Breast epithelium (tissue), 4 donors: ENCODE measurements at regions not wholly inside any gene's neighbourhood (a gene's known extent, or its start where the extent isn't known, plus 50 kb on each side); places are given as distances from the start of the nearest gene placed in this dataset.
"Not testable (repeated sequence)": the region's sequence is repeated elsewhere in the genome, so short reads cannot be mapped to it uniquely, and the experiment has no call there.

Source experiments
- DNase-seq, 2 donors: peaks; one replicate each; pipeline ENCODE4 v3.0.0-alpha.2; 2019; ENCODE audit warnings: low spot score in 2 of 2
- H3K27ac ChIP-seq, 2 donors: fragments of 200-600 bp; sonication (generic) in 1 of 2; one replicate each; pipeline ENCODE4 v1.5.1; 2016 to 2019; ENCODE audit warnings: mild to moderate bottlenecking in 1 of 2
- H3K27me3 ChIP-seq, 2 donors: fragments of 200-600 bp; sonication (generic) in 1 of 2; one replicate each; pipeline versions ENCODE4 v1.5.1 to v1.6.0; 2017 to 2019; ENCODE audit warnings: control low read depth in 1 of 2, mild to moderate bottlenecking in 1 of 2
- H3K36me3 ChIP-seq: fragments of 200-600 bp; one replicate; pipeline ENCODE4 v1.5.1; 2019
- H3K4me1 ChIP-seq, 2 donors: fragments of 200-600 bp; sonication (generic); one replicate each; pipeline ENCODE4 v1.5.1; 2016 to 2019; ENCODE audit warnings: control low read depth in 1 of 2
- H3K4me3 ChIP-seq, 3 donors: fragments of 200-600 bp; sonication (generic); 1 replicate in 2 of 3; 2 replicates in 1 of 3; pipeline ENCODE4 v1.5.1; 2016 to 2019; ENCODE audit warnings: mild to moderate bottlenecking in 3 of 3, moderate library complexity in 2 of 3
- H3K9me3 ChIP-seq, 2 donors: fragments of 200-600 bp; sonication (generic) in 1 of 2; one replicate each; pipeline ENCODE4 v1.5.1; 2016 to 2019; ENCODE audit warnings: control low read depth in 1 of 2
- POLR2A ChIP-seq: fragments of 450-650 bp; IDR thresholded peaks from one replicate; pipeline ENCODE4 v1.6.1; 2016; ENCODE audit warnings: antibody characterized with exemption, mild to moderate bottlenecking, moderate library complexity
- POLR2AphosphoS5 ChIP-seq, 3 donors: sonication (generic); formaldehyde crosslinking; IDR thresholded peaks; one replicate each; pipeline ENCODE4 v1.6.1; 2017; ENCODE audit warnings: antibody characterized with exemption in 3 of 3
- intact Hi-C: fragments of 100-400 bp; cut with DNase I; formaldehyde crosslinking; loops from one replicate; pipeline ENCODE4 v1.15.1; 2023; ENCODE audit warnings: low total_unique reads
- TF ChIP-seq, protein P1 (sequence below), 3 donors: fragments of 450-650 bp; IDR thresholded peaks; one replicate each; pipeline ENCODE4 v1.5.1; 2016 to 2017; ENCODE audit warnings: antibody characterized with exemption in 3 of 3, mild to moderate bottlenecking in 3 of 3, moderate library complexity in 3 of 3

DNA sequence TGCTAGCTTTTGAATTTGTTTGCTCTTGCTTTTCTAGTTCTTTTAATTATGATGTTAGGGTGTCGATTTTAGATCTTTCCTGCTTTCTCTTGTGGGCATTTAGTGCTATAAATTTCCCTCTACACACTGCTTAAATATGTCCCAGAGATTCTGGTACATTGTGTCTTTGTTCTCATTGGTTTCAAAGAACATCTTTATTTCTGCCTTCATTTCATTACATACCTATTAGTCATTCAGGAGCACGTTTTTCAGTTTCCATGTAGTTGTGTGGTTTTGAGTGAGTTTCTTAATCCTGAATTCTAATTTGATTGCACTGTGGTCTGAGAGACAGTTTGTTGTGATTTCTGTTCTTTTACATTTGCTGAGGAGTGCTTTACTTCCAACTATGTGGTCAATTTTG, 51.2 kb upstream of the MB21D2 start:
- H3K27ac ChIP-seq, H3K36me3 ChIP-seq, H3K9me3 ChIP-seq, DNase-seq, intact Hi-C loops, H3K4me3 ChIP-seq, H3K27me3 ChIP-seq, H3K4me1 ChIP-seq: not testable (repeated sequence)

DNA sequence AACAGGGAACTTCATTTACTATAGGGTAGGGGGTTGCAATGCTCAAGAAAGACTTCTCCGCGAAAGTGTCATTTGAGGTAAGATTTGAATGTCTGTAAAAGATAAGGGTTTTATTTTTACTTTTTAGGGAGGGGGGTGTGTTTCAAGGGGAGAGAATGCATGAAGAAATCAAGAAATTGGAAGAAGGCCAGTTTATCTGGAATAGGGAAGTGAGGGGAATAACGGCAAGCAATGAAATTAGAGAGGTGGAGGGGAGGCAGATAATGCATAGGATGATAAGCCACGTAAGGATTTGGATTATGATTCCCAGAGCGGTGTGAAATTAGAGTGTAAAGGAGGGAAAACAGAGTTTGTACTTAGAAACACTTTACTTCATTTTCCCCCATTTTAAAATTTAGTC, 63.0 kb upstream of the MB21D2 start:
- no peak overlapping the region for H3K27ac ChIP-seq
- intact Hi-C loops = no loop called here
- no peaks in the 10 kb centered on the region for H3K27me3 ChIP-seq
- DNase-seq = no peak
- no peaks in the 10 kb centered on the region for H3K4me1 ChIP-seq
- peaks cover 0 to 19% of the 10 kb centered on the region in 2 donors for H3K9me3 ChIP-seq
- no peaks in the 10 kb centered on the region for H3K36me3 ChIP-seq
- TF ChIP-seq, protein P1, sequence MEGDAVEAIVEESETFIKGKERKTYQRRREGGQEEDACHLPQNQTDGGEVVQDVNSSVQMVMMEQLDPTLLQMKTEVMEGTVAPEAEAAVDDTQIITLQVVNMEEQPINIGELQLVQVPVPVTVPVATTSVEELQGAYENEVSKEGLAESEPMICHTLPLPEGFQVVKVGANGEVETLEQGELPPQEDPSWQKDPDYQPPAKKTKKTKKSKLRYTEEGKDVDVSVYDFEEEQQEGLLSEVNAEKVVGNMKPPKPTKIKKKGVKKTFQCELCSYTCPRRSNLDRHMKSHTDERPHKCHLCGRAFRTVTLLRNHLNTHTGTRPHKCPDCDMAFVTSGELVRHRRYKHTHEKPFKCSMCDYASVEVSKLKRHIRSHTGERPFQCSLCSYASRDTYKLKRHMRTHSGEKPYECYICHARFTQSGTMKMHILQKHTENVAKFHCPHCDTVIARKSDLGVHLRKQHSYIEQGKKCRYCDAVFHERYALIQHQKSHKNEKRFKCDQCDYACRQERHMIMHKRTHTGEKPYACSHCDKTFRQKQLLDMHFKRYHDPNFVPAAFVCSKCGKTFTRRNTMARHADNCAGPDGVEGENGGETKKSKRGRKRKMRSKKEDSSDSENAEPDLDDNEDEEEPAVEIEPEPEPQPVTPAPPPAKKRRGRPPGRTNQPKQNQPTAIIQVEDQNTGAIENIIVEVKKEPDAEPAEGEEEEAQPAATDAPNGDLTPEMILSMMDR (IDR thresholded peaks at IDR 0.05) = no peak
- TF ChIP-seq POLR2A (no peak), POLR2AphosphoS5 (IDR thresholded peaks at IDR 0.05) (no peak)
- H3K4me3 ChIP-seq = no peak overlapping the region

DNA sequence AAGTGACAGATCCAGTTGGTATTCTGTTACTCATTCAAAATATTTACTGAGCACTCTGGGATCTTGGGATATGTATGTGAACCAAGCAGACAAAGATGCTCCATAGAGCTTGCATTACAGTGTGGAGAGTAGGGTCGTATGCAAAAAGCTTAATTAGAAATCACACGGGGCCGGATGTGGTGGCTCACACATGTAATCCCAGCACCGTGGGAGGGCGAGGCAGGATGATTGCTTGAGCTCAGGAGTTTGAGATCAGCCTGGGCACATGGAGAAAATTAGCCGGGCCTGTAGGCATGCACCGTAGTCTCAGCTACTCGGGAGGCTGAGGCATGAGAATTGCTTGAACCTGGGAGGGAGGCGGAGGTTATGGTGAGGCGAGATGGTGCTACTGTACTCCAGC, 68.7 kb upstream of the MB21D2 start:
- Histone ChIP-seq H3K36me3 (no peaks in the 10 kb centered on the region), H3K4me3 (no peak overlapping the region), H3K4me1 (no peaks in the 10 kb centered on the region), H3K27ac (no peak overlapping the region), H3K9me3 (no peaks in the 10 kb centered on the region), H3K27me3 (no peaks in the 10 kb centered on the region)
- intact Hi-C loops = no loop called here
- TF ChIP-seq POLR2A = no peak
- TF ChIP-seq, protein P1 (IDR thresholded peaks at IDR 0.05) = no peak
- no peak for TF ChIP-seq POLR2AphosphoS5 (IDR thresholded peaks at IDR 0.05)
- no peak for DNase-seq

DNA sequence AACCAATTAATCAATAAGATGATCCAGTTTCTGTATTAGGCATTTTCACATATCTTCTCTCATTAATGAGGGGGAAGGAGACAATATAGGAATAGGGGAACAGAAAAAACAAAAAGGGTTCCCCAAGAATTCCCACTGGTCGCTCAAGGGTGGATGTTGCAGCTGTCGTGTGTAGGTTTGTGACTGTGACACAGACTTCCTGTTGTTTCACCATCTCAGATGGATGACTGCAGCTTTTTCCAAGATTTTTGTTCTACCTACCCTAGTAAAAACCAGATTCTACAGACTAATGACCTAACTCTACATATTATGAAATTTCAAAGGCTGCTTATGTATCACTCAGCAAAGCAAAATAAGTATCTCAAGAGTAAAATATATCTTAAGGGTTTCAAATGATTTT, 73.7 kb upstream of the MB21D2 start:
- H3K27ac ChIP-seq = no peak overlapping the region
- no peaks in the 10 kb centered on the region for H3K9me3 ChIP-seq
- no peaks in the 10 kb centered on the region for H3K27me3 ChIP-seq
- no peak overlapping the region for H3K4me3 ChIP-seq
- DNase-seq = no peak
- TF ChIP-seq POLR2A (no peak), POLR2AphosphoS5 (IDR thresholded peaks at IDR 0.05) (no peak)
- TF ChIP-seq, protein P1 (IDR thresholded peaks at IDR 0.05) = no peak
- no peaks in the 10 kb centered on the region for H3K36me3 ChIP-seq
- intact Hi-C loops = no loop called here
- no peaks in the 10 kb centered on the region for H3K4me1 ChIP-seq

DNA sequence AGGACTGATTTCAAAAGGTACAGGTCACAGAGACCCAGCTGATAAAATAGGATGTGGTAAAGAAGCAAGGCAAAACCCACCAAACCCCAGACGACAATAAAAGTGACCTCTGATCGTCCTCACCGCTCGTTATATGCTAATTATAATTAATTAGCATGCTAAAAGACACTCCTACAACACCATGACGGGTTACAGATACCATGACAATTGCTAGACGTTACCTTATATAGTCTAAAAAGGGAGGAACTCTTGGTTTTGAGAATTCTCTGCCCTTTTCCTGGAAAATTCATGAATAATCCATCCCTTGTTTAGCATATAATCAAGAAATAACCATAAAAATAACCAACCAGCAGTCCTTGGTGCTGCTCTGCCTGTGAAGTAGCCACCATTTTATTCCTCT, 74.7 kb upstream of the MB21D2 start:
- Histone ChIP-seq H3K4me1 (no peaks in the 10 kb centered on the region), H3K4me3 (no peak overlapping the region), H3K27me3 (no peaks in the 10 kb centered on the region), H3K36me3 (no peaks in the 10 kb centered on the region), H3K27ac (no peak overlapping the region), H3K9me3 (no peaks in the 10 kb centered on the region)
- intact Hi-C loops = no loop called here
- no peak for DNase-seq
- TF ChIP-seq POLR2AphosphoS5 (IDR thresholded peaks at IDR 0.05) (no peak), POLR2A (no peak)
- TF ChIP-seq, protein P1 (IDR thresholded peaks at IDR 0.05) = no peak

DNA sequence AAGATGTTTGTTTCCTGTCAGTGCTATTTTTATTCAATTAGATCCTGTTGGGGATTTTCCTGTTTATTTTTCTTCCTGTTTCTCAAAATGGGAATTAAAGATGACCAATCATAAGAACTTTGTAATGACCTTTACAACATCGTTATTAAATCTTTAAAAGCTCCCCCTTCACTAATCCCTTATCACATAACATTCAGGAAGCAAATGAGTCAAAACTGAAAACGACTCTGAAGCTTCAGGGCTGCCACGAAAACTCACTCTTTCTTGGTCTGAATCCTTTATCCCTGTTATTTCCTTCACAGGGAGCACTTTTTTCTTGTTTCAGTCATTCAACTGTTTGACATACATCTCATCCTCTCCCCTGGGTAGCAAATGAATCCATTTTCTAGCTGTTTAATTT, 75.8 kb upstream of the MB21D2 start:
- no peak for DNase-seq
- Histone ChIP-seq H3K27ac (no peak overlapping the region), H3K4me1 (no peaks in the 10 kb centered on the region), H3K9me3 (no peaks in the 10 kb centered on the region), H3K27me3 (no peaks in the 10 kb centered on the region), H3K4me3 (no peak overlapping the region), H3K36me3 (no peaks in the 10 kb centered on the region)
- intact Hi-C loops = no loop called here
- TF ChIP-seq, protein P1 (IDR thresholded peaks at IDR 0.05) = no peak
- TF ChIP-seq POLR2AphosphoS5 (IDR thresholded peaks at IDR 0.05) (no peak), POLR2A (no peak)

DNA sequence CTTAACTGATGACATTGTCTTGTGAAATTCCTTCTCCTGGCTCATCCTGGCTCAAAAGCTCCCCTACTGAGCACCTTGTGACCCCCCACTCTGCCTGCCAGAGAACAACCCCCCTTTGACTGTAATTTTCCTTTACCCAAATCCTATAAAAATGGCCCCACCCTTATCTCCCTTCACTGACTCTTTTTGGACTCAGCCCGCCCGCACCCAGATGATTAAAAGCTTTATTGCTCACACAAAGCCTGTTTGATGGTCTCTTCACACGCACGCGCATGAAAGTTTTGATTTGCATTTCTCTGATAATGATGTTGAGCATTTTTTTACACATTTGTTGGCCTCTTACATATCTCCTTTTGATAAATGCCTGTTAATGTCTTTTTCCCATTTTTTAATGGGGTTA, 83.5 kb upstream of the MB21D2 start:
- DNase-seq, H3K4me1 ChIP-seq, H3K27me3 ChIP-seq, H3K36me3 ChIP-seq, H3K27ac ChIP-seq, H3K9me3 ChIP-seq, intact Hi-C loops, H3K4me3 ChIP-seq: not testable (repeated sequence)

DNA sequence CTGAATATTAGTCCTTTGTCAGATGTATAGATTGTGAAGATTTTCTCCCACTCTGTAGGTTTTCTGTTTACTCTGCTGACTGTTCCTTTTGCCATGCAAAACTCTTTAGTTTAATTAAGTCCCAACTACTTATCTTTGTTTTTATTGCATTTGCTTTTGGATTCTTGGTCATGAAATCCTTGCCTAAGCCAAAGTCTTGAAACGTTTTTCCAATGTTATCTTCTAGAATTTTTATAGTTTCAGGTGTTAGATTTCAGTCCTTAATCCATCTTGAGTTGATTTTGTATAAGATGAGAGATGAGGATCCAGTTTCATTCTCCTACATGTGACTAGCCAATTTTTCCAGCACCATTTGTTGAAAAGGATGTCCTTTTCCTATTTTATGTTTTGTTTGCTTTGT, 86.0 kb upstream of the MB21D2 start:
- H3K9me3 ChIP-seq, H3K36me3 ChIP-seq, H3K4me1 ChIP-seq, intact Hi-C loops, DNase-seq, H3K27me3 ChIP-seq, H3K4me3 ChIP-seq, H3K27ac ChIP-seq: not testable (repeated sequence)
